ENCODE measurements at regions not wholly inside any gene's neighbourhood (a gene's known extent, or its start where the extent isn't known, plus 50 kb on each side); places are given as distances from the start of the nearest gene placed in this dataset.

GRCh38 chr3:144942093-144942837 is 970.6 kb downstream of the DIPK2A start:
- Histone ChIP-seq H3K36me3 (ENCODE audit: insufficient read depth) (no peaks in the 10 kb centered on the region), H3K4me2 (no peak overlapping the region), H3K4me3 (no peak overlapping the region), H2AFZ (no peak overlapping the region), H3K4me1 (ENCODE audit: insufficient read depth) (no peaks in the 10 kb centered on the region), H3F3A (replicated peaks; ENCODE audit: low read depth) (no peaks in the 10 kb centered on the region), H4K20me1 (replicated peaks; ENCODE audit: insufficient read depth) (no peaks in the 10 kb centered on the region), H3K27ac (ENCODE audit: low read depth) (no peak overlapping the region), H3K27me3 (ENCODE audit: insufficient read depth) (no peaks in the 10 kb centered on the region), H3K79me2 (replicated peaks; ENCODE audit: insufficient read depth) (no peaks in the 10 kb centered on the region), H3K9me2 (ENCODE audit: insufficient read depth) (no peaks in the 10 kb centered on the region)
- Mint-ChIP-seq H3K27ac (no peak overlapping the region; the same call in 1 of the 2 replicates), H3K36me3 (ENCODE audit: low read depth) (peaks cover 2% of the 10 kb centered on the region; the same call in 1 of the 3 replicates), H3K4me3 (no peak overlapping the region), H3K27me3 (ENCODE audit: insufficient read depth, low read depth, poor library complexity) (peaks cover 2% of the 10 kb centered on the region), H3K4me1 (no peaks in the 10 kb centered on the region), H3K9me3 (no peaks in the 10 kb centered on the region)
- TF ChIP-seq STAT1 (IDR thresholded peaks at IDR 0.05; ENCODE audit: unreplicated experiment) (no peak), ZNF331 (CRISPR knock-in tag; IDR thresholded peaks at IDR 0.05; ENCODE audit: low read depth) (no peak), CREB1 (CRISPR knock-in tag; IDR thresholded peaks at IDR 0.05; ENCODE audit: low read depth) (no peak), POLR2AphosphoS5 (IDR thresholded peaks at IDR 0.05; ENCODE audit: low read depth) (no peak), REST (IDR thresholded peaks at IDR 0.05; ENCODE audit: unreplicated experiment) (no peak), NANOG (IDR thresholded peaks at IDR 0.05; ENCODE audit: borderline replicate concordance) (no peak), EZH2phosphoT487 (IDR thresholded peaks at IDR 0.05; ENCODE audit: unreplicated experiment) (no peak), ETS1 (IDR thresholded peaks at IDR 0.05) (no peak), JUNB (IDR thresholded peaks at IDR 0.05; ENCODE audit: unreplicated experiment) (no peak), CTCF (conservative IDR thresholded peaks at IDR 0.05; ENCODE audit: low read depth in 2 of 2) (no peak), ZNF462 (CRISPR knock-in tag; IDR thresholded peaks at IDR 0.05) (no peak)
- no peak for ATAC-seq
- no peak for DNase-seq (ENCODE audit: low spot score)
